Activated CD4-positive, alpha-beta T cell treated with anti-CD3 and anti-CD28 coated beads, Interleukin-2, amount 50 U/mL, for 48 hours (primary cell): ENCODE measurements at regions not wholly inside any gene's neighbourhood (a gene's known extent, or its start where the extent isn't known, plus 50 kb on each side); places are given as distances from the start of the nearest gene placed in this dataset.

Source experiments
- DNase-seq, 2 experiments: peaks; one replicate each; pipeline ENCODE4 v3.0.0-alpha.2; 2020

DNA sequence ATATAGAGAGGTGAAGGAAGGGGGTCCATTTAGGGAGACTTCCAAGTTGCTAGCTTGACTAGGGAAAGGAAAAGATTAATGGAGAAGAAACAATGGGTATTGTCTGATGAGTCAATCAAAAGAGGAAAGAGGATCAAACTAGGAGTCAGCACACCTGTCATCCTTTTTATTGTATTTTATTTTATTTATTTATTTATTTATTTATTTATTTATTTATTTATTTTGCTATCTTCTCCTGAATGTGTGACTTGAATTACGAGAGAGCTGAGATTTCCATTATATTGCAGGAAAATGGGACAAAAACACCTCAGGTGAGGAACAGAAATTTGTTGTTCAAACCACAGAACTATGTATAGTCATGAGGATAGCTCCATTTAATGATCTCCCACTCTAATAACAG, 58.9 kb downstream of the NUDT11 start:
- DNase-seq: no peak

DNA sequence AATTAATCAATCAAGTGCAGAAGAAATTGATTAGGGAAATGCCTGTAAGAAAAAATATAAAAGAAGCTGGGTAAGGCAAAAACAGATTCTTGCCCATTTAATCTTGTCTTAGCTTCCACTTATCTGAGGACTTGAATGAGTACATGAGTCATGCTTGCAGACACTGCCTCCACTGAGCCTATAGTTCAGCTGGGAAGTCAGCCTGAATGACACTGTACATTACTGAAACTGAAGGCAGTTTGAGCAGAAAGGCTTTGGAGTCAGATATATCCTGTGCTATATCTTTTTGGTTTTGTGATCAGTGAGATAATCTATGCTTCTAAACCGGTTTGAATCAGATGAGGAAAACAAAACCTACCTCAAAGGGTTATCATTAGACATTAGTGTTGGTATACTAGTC, 61.3 kb downstream of the NUDT11 start:
- DNase-seq: no peak

DNA sequence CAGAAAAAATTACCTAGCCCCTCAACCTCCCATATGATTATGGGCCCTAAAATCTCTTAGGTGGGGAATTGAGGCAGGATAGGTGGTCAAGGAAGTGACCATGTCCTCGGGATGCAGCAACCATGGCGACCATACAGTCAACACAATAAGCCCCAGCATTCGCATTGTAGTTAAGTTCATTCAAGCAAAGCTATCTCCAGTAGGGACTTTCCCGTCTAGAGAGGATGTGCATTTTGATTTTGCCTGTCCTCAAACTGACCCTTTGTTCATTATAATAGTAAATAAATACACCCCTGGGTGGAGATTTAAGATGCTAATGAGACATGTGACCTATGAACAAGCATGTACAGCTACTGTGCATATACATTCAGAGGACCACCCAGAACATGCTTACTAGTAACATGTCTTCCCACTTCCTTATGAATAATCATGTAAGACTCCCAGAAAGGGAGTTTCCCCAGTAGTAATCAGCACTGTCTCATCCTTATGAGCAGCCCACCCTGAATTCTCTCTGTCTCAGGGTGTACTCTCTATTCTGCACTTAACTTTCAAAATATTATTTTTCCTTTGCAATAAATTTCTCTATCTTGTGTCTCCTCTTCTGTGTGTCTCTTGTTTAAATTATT, 74.3 kb downstream of the NUDT11 start:
- DNase-seq: no peak

DNA sequence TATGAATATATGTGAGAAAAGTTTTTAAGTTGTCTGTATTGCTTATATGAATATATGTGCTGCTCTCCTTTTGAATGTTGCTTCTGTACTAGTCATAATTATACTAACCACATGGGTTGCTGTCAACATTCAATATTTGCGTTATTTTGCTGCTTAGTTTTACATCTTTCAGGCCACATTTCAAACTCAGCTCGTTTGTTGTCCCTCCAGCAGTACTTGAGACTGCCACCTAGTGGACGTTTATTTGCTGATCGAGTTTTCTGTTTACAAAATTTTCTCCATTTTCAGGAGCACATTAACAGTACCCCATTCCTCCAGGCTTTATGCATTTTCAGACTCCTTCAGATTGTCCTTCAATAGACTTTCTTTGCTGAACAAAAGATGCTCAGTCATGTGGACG, 75.8 kb downstream of the NUDT11 start:
- peak in 1 of 2 experiments; percentile 6 for DNase-seq

DNA sequence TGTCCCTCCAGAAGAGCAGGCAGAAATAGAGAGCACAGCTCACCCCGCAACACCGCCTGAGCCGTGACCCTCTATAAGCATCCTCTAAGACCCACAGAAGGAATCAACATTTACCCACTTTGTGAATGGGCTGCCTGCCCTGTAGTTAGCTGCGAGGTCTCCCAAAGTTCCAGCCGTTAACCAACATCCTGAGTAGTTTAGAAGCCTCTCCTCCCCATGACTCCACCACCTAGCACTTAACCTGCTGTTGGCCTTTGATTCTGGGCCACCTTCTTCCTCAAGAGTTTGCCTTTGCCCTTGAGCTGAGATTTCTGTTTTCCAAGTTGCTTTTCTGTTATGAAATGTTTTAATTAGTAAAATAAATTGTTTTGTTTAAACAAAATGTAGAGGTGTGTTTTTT, 75.8 kb downstream of the NUDT10 start:
- DNase-seq: no peak

DNA sequence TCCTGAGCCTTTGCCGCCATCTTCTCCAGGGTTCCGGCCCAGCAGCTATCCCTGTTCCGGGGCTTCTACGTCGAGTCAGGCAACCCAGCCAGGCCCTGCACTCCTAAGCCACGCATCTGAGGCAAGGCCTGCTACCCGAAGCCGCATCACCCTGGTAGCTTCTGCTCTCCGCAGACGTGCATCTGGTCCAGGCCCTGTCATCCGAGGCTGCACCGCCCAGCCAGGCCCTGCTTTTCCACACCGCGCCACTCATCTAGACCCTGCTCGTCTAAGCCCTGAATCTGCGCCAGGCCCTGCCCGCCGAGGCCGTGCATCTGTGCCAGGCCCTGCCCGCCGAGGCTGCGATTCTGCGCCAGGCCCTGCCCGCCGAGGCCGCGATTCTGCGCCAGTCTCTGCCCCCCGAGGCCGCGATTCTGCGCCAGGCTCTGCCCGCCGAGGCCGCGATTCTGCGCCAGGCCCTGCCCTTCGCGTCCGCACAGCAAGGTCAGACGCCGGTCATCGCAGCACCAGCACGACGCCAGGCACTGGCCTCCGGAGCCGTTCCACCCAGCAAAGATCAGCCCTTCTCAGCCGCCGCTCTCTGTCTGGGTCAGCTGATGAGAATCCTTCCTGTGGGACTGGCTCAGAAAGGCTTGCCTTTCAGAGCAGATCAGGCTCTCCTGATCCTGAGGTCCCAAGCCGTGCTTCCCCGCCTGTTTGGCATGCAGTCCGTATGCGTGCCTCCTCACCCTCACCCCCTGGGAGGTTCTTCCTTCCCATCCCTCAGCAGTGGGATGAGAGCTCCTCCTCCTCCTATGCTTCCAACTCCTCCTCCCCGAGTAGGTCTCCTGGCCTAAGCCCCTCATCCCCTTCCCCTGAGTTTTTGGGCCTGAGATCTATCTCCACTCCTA, 75.1 kb downstream of the NUDT10 start:
- DNase-seq: no peak

DNA sequence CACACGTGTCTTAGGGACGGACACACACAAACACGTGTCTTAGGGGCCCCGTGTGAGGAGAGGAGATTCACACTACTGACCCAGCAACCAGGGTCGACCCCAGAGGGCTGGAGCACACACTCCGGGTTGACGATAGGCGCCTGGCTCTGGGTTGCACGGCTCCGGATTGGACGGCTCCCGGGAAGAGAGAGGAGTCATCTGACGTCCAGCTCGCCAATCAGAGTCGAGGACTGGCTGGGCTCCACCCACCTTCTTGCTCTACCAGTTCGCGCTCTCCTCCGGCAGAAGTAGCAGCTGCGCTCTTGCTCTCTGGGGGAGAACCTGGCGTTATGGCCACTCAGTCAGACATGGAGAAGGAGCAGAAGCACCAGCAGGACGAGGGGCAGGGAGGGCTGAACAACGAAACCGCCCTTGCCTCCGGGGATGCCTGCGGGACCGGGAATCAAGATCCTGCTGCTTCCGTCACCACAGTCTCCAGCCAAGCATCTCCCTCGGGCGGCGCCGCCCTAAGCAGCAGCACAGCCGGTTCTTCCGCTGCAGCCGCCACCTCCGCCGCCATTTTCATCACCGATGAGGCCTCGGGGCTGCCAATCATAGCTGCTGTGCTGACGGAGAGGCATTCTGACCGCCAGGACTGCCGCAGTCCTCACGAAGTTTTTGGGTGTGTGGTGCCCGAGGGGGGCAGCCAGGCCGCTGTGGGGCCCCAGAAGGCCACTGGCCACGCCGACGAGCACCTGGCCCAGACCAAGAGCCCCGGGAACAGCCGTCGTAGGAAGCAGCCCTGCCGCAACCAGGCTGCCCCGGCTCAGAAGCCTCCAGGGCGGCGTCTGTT, 74.3 kb downstream of the NUDT10 start:
- no peak for DNase-seq

DNA sequence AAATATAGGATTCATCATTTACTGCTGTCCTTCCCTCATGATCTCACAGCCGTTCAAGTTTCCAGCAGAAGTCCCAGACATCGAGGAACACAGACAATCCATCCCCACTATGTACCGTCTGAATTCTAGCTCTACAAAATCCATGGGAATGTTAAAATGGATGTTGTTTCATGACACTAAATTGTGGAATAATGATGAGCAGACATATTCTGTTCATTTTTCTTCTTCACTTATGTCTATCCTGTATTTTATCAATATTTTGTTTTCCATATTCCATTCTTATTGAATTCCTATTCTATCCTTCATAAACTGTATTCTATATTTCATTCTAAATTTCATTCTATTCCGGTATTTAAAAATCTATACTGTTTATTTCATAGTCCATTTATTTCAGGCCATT, 71.8 kb downstream of the NUDT10 start:
- no peak for DNase-seq

DNA sequence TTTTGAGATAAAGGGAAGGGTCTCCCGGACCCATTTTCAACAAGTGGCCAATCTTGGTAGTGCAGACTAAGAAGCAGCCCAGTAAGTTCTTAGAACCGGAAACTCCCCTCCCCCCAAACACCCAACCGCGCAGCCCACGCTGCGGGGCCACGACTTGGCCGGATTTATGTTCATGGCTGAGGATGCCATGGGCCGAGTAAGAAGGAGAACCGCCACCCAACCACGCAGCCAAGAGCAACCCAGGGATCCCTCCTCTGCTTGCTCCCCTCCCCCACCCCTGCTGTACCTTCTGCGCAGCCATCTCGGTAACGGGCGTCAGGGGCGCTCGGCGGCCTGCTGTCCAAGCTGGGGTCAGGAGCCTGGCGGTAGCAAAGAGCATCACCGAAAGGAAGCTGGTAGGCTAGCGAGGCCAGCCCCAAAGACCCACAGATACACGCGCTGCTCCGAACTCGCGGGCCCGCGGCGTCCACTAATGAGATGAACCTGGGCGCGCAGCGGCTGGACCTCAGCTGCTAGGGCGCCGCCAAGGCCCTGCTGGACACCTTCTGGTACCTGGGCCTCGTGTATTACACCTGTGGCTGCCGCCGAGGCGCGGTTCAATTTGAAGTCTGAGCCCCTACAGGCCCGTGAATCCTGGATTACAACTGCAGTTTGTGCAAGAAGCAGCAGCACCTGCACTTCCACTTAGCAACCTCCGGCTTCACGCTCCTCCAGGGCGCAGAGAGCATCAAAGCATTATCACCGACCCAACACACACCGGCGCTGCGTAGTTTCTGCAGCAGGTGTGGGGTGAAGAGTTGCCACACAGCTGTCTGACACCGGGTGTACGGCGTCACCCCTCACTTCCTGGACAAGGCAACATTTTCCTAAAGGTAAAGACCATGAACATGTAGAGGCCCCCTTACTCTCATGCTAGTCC, 63.4 kb downstream of the NUDT10 start:
- peak; percentile 51 to 61 for DNase-seq

DNA sequence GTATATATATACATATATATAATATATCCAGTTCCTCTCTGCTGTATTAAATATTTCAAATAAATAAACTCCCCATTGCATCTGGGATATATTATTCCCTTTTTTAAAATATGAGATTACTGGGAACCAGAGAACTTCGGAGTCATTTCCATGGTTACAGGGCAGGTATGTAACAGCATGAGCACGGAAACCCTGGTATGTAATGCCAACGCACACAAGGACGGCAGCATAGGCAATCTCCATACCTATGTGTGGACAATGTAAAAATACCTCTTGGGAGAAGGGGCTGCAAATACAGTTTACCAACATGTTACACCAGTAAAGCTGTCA, 62.8 kb downstream of the NUDT10 start:
- no peak for DNase-seq
